Panc1 (cell line): ENCODE measurements at regions not wholly inside any gene's neighbourhood (a gene's known extent, or its start where the extent isn't known, plus 50 kb on each side); places are given as distances from the start of the nearest gene placed in this dataset.

Experiments used
- CTCF ChIP-seq: fragments of 450-650 bp; IDR thresholded peaks from 2 replicates; pipeline ENCODE4 v1.5.1; 2017; ENCODE audit warnings: mild to moderate bottlenecking
- POLR2AphosphoS5 ChIP-seq: IDR thresholded peaks from 2 replicates; pipeline ENCODE4 v1.6.1; 2012; ENCODE audit warnings: mild to moderate bottlenecking, low read depth, low read length, moderate library complexity
- TCF7L2 ChIP-seq: IDR thresholded peaks from 2 replicates; pipeline ENCODE4 v1.6.1; 2011; ENCODE audit warnings: mild to moderate bottlenecking, low read depth, low read length, inconsistent platforms

GRCh38 chr20:39464238-39464637, 502.1 kb downstream of the DHX35 start:
- TF ChIP-seq CTCF (no peak), TCF7L2 (no peak), POLR2AphosphoS5 (no peak)
